MV-4-11 (cell line): ENCODE measurements at regions not wholly inside any gene's neighbourhood (a gene's known extent, or its start where the extent isn't known, plus 50 kb on each side); places are given as distances from the start of the nearest gene placed in this dataset.

ENCODE experiments used
- DNase-seq: peaks from one replicate; lab custom pipeline; 2025; lab: John Stamatoyannopoulos, UW

DNA sequence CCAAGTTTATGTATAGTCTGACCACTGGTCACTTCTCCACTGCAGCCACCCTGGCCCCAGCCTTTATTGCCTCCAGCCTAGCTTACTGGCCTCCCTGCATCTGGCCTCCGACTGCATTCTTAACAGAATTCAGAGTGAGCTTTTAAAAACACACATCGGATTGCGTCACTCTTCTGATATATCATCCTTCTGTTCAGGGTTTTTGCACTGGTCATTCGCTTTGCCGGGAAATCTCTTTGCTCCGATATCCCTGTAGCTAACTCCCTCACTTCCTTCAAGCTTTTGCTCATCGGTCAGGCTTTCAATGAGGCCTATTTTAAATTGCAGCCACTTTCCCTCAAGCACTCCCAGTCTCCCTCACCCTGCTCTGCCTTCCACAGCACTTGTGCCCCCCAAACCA lies 101.6 kb upstream of the DLX2 start:
- no peak for DNase-seq

DNA sequence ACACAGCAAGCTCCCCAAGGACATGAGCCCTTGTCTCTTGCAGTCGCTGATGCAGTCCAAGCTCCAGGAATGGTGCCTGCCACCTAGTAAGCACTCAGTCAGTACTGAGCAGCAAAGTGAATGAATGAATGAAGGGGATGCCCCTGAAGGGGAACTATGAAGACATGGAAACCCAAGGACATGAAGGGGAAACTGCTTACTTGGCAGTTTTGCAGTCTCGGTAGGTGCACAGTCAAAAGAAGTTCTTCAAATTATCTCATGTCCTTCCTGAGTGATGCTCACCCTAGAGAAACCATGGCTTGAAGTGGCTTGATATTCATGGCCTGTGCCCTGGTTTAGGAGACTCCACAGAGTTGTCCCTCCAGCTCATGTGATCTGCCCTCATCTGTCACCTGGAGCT lies 102.1 kb upstream of the DLX2 start:
- DNase-seq: no peak

DNA sequence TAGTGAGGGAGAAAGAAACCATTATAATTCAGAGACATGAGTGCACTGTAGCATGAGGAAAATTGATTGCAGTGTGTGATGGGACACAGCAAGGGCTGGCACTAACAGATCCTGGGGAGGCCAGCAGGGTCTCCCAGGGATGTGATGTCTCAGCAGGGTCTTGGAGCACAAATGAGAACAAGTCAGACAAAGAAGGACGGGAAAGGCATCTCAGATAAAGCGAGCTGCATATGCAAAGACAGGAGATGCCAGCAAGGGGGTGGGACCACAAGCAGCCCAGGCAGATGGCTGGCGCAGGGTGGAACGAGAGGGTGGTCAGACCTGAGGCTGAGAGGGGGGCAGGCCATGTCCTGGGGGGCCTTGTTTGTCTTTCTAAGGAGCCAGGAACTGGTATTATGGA lies 102.6 kb upstream of the DLX2 start:
- DNase-seq: no peak

DNA sequence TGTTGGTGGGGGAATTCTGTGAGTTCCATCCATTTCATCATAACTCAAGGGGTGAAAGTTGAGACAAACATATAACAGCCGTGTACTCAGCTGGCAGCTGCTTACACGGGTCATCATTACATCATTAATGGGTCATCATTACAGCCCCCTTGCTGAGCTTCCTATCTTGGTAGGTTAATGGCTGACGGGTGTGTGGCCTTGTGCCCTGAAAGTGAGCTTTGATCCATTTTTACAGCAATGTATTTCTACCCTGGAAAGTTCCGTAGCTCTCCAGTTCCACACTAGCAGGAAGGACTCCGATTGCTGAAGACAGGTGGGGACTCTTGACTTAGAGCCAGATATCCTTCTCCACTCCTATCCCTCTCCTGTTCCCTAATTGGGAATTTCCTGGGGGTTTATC lies 105.2 kb upstream of the DLX2 start:
- no peak for DNase-seq

DNA sequence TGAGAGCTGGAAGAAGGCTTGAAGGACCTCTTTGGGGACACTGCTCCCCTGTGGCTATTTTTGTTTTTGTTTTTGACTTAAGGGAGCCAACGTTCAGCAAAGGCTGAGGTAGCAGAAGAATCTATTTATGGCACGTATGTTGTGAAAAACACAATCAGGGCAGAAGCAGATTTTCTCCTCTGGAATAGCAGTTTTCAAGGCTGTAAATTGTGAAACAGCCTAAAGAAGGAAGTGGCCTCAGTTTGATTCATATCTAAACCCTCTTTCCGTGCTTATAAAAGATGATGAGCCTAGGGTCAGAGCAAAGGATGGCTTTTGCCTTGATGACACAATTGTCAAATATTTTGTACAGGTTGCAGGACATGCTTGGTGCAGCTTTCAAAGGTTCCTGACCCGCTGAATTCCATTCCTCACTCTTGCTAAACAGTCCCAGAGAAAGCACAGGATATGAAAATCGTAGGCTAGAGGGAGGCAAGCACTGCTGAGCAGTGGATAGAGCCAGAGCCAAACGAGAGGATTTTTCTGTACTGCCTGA lies 106.2 kb upstream of the DLX2 start:
- peak; percentile 91 for DNase-seq

DNA sequence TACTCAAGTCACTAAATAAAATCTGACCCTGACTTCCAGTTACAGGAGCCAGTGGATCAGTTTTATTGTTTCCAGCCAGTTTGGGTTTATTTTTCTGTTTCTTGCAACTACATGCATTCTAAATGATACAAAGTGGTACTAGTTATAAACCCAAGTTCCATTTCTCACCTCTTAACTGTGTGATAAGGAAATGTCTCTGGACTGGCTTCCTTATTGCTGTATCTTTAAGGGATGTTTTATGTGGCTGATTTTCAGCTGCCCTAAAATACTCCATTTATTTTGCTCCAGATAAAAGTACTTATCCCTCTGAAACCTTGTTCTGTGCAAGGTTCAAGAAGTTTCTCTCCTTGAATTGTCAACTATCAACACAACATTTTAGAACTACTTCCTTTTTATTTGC lies 107.9 kb upstream of the DLX2 start:
- no peak for DNase-seq

DNA sequence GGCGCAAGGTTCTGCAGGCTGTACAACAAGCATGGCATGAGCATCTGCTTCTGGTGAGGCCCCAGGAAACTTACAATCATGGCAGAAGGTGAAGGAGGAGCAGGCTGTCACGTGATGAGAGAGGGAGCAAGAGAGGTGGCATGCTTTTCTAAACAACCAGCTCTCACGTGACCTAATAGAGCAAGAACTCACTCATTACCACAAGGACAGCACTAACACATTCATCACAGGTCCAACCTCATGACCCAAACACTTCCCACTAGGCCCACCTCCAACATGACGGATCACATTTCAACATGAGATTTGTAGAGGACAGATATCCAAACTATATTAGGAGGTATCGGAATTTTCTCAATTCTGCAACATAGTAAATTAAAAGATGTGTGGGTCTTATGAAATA lies 108.8 kb upstream of the DLX2 start:
- no peak for DNase-seq

DNA sequence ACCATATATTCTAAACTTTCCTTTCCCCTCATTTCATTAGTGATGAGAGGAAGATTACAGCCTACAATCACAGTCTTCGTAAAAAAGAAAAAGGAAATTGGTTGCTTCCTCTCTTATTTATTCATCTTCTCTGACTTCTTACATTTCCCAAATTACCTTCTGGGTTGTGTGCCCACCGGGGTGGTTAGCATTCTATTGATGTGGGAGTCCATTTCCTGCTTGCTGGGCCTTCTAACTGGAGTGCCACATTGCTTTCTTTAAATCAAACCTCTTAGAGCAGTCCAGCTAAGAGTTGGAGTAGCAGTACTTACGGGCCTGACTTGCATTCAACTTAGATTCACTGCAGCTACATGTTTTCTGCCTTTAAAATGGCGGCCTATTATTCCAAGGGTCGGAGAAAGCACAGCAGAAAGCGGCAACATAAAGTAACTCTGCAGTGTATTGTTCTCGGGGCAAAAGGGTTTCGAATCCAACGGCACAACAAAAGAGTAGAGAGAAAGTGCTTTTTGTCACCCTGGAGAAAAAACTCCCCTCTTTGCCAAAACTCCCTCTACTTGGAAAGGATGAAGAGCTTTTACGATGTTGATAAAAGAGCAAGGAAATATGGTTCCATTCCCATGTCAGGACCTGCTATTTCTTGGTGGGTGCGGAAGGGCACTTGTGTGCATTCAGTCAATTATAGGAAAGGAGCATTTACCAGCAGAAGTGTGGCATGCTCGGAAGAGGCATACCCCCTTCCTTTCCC lies 110.6 kb upstream of the DLX2 start:
- DNase-seq: no peak

DNA sequence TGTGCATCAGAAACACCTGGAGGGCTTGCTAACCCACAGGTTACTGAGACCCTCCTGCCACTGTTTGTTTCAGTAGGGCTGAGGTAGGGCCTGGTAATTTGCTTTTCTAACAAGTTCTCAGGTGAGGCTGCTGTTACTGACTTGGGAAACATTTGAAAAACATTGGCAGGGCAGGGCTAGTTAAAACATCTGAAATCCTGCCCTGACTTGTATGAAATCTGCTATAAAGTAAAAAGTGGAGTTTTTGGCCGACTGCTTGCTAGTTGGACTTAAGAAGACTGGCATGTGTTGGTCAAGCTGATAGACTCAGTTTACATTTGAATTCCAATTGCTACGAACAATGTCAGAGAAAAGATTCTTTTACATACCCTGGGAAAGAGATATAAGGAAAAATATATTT lies 111.6 kb upstream of the DLX2 start:
- DNase-seq: no peak

DNA sequence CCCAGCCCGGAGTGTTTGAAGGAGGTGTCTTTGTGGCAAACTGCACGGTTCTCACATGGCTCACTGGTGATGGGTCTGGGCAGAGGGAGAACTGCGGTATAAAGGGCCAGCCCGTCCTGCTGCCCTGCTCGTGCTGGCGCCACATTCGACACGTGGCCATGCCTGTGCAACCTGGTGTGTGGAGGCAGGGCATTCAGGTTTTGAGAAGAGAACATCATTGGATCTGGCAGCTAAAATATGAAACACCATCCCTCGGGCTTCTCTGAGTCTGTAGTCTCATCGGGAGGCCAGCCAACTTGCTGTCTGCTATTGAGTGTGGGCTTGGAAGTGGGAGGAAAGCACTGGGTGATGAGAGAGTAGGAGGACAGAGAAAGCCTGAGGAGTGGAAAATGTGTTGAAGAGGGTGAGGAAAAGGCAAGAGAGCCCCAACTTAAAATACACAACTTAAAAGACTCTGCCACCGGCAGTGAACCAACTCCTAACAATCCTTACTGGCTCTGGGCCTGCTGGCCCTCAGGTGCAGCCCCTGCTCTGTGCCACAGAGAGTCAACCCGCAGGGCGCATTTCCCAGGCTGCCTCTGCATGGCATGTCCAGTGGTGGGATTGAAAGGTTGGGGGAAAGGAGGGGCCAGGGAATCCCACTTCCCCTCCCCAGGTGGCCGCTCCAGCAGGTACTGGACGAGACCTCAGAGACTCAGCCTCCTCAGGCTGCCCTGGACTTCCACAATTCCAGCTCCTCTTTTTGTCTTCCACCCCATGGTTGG lies 112.7 kb upstream of the DLX2 start:
- no peak for DNase-seq

DNA sequence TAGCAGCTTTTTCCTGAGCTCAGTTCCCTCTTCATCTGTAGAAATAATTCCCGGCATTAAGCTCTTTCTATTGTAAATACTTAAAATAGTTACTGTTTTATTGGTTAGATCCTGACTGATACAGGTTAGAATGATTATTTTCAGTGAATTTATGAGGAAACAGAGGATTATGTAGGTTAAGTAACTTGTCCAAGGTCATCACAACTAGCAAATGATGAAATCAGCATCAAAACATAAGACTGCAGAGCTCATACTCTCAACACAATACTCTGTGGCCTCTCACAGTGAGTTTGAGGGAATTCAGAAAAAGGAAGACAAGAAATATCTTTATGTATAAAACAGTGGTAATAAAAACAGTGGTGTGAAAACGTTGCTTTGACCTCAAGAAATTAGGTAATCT lies 113.2 kb upstream of the DLX2 start:
- DNase-seq: peak; percentile 22

DNA sequence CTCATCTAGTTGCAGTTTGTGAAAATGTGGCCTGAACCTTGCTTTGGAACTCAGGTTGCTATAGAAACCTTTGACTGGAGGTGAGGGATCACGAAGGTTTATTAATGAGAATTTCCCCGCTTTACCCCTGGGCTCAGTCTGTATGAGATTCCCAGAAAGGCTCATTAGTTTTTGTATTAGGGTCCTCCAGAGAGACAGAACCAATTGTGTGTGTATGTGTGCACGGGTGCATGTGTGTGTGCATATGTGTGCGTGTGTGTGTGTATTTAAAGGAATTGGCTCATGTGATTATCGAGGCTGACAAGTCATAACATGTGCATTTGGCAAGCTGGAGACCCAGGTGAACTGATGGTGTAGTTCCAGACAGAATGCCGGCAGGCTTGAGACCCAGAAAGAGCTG lies 113.8 kb upstream of the DLX2 start:
- DNase-seq: no peak

DNA sequence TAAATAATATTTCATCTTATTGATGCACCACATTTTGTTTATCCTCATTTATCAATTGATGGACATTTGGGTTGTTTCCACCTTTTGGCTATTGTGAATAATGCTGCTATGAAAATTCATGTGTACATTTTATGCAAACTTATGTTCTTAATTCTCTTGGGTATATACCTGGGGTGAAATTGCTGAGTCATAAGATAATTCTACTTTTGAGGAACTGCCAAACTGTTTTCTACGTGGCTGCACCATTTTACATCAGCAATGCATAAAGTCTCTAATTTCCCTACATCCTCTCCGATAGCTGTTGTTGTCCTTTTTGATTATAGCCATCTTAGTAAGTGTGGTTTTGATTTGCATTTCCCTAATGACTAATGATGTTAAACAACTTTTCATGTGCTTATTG lies 116.5 kb upstream of the DLX2 start:
- DNase-seq: peak; percentile 16

DNA sequence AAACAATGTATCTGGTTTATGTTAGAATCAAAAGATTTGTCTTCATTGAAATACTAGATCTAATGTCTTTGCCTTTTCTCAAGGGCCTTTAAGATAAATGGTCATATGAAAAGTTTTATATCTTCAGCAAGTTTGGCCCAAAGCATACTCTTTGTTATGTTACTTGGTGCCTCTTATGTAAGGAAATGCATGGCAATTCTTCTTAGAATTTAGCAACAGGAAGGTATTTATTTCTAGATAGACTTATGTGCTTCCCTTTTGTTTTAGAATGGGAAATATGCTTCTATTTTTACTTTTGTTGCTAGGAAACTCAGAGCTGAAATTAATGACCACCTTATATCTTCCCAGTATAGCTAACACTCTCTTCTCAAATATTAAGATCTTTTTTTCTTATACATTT lies 117.4 kb upstream of the DLX2 start:
- DNase-seq: no peak

DNA sequence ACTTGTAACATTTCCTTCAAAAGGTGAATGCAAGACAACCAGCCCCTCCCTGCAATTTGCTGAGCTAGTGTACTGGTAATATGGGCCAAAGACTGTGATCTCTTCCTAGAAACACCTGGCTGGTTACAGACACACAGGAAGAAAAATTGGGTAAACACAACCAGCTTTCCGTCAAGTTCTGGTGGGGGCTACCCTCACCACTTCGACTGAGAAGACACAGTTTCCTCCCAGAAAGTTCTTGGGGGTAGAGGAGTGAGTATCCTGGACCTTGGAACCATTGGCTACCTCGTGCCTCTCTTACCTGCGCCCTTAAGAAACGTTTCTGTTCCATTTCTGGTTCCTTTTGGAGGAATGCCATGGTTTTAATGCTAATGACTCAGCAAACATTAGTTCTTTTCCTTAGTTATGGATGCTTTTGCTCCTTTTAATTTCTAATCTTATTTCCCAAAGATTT lies 120.9 kb upstream of the DLX2 start:
- DNase-seq: no peak

DNA sequence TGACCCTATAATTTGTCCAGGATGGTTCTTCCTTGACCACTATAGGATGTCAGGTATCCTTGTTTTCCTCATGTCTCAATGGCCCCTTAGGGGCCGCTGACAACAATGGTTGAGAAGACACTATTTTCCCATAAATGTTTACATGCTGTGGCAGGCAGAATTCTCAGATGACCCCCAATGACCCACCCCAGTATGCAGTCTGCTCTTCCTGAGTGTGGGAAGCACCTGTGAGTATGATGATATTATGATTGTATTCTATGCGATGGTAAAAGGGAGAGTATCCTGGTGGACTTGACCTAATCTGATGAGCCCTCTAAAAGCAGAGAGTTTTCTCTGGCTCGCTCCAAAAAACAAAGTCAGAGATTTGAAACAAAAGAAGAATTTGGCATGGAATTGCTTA lies 123.1 kb upstream of the DLX2 start:
- no peak for DNase-seq

DNA sequence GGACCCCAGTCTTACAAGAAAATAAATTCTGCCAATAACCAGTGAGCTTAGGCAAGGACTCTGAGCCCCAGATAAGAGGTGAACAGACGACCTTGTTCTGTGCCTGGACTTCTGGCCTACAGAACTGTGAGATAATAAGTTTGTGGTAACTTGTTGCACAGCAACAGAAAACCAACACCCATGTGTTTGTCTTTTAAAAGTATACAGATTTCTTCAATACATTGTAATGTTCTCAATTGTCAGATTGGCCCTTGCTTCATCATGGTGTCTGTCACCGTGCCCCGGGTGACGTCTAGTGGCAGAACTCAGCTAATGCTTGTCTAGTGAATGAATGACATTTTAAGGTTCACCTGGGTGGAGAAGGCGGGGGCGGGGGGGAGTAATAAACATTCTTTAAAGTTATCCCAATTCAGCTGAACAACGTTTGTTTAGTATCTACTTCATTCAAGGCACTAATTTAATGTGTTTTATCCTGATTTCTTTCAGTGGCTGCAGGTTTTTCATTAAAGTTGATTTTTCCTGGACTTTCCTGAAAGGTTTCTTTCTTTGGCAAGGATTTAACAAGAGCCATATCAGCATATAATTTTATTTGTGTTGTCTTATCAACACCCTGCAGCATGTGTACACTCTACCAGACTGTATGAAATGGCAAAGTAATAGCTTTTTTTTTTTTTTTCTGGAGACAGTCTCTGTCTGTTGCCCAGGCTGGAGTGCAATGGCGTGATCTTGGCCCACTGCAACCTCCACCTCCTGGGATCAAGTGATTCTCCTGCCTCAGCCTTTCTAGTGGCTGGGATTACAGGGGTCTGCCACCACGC lies 123.8 kb upstream of the DLX2 start:
- DNase-seq: peak; percentile 42

DNA sequence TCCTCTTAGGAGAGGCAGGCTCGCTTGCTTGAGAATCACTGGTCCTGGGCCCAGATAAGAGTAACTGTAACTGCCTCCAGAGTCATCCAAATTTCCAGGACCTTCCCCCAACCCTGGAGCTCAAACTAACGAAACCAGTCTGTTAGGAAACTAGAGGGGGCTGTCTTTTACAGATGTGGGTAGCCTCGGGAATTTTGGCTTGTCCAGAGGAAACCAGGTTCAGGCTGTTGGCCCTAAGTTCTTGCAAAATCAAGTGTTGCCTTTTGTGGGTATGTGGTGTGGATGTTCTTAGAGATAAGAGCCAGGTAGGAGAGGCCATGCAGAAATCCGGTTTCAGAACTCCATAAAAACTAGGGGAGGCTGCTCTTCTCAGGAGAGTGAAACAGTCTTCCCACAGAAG lies 125.0 kb upstream of the DLX2 start:
- no peak for DNase-seq

DNA sequence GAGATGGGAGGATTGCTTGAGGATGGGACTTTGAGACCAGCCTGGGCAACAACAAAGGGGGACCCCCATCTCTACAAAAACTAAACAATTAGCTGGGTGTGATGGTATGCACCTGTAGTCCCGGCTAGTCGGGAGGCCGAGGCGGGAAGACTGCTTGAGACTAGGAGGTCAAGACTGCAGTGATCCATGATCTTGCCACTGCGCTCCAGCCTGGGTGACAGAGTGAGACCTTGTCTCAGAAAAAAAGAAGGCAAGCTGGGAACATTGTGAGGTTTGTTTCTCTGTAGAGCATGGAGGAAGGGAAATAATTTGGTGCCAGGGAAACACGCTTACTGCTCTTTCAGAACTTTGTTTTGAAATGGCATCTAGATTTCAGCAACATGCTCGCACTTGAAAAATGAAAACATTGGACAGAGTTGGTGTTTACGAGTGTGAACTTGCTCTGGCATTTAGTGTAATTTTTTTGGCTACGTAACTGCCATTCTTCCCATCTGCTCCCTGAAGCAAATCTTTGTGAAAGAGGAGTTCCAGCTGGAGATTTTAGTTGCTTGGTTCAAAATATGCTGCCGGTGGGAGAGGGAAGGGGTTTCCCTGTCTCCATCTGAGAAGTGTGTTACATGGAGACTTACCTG lies 125.6 kb upstream of the DLX2 start:
- DNase-seq: no peak

DNA sequence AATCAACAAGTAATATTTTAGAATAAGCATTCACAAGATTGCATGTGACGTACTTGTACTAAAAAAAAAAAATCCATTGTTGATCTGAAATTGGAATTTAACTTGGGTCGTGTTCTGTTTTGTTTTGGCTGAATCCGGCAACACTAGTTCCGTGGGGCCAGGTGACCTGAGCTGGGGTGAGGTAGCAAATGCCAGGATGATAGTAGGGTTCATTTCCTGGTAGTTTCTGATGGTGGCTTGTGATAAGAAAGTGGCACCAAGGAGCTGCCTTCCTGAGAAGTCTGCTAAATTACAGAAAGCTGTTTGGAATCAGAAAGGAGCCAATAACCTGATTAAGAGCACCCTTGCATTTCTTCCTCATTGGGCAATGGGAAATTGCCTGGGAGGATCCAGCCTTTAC lies 126.4 kb upstream of the DLX2 start:
- DNase-seq: no peak

DNA sequence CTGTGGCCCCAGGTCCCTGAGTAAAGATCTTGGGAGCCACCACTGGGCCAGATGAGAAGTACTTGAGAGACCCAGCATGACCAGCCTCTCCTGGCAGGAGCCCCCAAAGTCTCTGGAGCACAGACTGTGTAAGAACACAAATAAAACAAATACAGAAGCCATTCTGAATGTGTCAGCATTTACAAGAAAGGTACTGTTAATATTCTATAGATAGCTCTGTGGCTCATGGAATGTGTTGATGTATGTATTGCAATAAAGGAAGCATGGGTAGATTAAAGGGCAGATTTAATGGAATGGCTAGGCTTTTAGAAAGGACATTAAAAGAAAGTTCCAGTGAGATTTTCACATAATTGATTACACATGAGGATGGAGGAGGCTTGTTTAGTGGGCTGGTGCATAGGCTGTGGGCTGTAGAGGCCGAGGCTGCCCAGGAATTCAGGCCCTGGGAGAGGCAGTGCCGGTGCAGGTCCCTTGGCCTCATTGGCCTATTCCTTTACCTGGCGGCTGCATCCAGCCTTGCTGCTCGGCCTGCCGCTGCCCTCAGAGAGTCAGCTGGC lies 127.7 kb upstream of the DLX2 start:
- no peak for DNase-seq

DNA sequence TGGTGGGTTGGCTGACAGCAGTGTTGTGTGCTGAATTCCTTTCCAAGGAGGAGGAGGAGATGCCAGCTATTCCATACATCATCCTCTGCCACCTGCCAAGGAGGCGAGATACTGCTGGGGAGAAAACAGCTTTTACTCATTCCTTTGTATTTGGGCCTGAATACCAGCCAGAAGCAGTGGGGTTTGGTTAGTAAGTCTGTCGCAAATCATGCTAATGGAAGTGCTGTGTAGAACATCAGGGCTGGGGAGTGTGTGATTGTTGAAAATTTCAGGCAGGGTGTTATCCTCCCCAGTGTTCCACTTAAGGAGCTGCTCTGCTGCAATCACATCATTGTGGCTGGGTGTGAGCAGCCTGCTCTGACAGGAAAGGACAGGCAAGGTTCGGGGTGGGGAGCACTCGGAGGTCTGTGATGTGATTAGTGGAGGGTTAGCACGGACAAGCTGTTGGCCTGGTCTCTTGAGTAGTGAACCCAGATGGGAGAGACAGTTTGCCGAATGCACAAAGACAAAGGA lies 128.2 kb upstream of the DLX2 start:
- no peak for DNase-seq
